ENCODE measurements at regions not wholly inside any gene's neighbourhood (a gene's known extent, or its start where the extent isn't known, plus 50 kb on each side); places are given as distances from the start of the nearest gene placed in this dataset.

DNA sequence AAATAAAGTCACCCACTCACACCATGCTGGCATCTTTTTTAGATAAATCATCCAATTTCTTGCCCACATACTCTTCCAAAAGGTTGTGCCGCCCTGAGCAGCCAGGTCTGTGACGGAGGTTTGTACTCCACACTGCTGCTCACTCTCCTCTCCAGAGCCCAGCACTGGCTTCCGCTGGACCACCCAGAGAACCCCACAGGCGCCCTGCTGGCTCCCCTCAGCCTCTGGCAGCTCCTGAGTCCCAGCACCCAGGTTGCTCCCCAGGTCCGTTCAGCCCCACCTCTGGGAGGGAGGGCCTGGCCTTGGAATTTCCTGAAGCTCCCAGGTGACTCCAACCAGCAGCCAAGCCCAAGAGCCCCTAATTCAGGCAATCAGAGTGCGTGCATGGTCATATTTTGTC lies 131.7 kb upstream of the CST7 start:
- DNase-seq = no peak

DNA sequence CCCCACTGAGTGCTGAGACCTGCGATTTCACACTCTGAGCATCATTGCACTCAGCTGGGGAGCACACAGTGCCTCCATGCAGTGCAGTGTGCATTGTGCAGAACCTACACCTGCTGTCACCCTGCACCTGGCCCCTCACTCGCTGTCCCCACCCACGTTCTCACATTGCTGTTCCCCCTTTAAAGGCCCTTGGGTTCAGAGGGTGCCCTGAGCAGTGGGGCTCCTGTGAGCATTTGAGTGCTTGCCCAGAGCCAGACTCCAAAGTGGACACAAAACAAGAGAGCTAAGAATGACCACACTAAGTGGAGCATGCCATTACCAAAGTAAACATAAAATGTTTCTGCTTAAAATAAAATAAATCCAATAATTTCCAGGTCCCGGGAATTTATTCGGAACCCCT lies 131.0 kb upstream of the CST7 start:
- DNase-seq = no peak

DNA sequence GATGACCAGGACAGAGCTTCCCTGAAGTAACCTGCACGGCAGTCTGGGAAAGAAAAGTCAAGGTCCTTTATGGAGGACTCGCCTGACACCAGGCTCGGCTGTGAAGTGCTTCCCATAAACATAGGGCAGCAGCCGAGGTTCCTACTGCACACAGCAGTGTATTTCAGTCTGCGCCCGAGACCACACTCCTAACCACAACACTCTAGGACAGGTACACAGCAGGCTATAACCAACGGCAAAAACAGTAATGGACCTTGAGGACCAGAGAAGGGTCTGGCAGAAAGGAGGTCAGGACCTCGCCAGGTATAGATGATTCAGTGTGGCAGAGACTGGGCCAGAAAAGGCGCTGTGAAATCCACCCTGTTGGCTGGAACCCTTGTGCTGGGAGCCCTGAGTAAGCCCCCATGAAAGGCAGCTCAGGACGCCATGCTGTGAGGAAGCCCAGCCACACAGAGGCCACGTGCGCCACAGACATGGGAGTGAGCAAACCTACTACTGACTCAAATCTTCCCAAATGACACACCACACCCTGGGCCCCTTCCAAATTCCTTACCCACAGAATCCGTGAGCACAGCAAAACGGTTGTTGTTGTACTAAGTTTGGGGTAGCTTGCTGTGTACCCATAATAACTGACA lies 129.6 kb upstream of the CST7 start:
- DNase-seq = no peak

DNA sequence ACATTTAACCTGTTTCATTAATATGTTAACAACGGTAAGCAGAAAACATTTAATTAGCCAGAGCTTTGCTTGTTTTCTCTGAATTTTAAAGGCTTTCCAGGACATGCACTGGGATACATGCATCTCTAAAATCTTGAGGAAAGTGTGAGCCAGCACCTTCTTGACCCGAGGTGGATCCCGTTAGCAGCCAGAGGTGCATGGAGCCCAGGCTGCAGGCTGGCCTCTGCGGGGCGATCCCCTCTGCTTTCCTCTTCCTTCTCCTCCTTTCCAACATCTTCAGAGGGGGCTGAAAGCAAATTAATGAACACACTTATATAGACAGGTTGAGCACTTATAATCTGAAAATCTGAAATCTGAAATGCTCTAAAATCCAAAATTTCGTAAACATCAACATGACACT lies 128.7 kb upstream of the CST7 start:
- no peak for DNase-seq

DNA sequence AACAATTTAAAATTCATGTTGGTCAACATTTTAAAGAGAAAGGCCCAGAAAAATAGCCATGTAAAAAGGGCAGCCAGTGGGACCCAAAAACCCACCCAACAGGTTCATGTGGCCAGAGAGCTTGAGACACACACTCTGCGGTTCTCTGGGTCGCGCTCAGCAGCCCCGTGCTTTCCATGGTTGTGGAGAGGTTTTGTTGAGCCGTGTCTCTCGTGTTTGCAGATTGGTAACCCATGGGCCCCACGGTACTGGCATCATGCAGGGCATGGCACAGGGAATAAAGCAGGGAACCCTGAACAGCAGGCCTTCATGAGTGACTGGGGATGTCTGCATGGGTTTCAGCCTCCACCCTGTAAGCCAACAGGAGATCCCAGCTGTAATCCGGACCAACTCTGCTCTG lies 127.7 kb upstream of the CST7 start:
- no peak for DNase-seq

DNA sequence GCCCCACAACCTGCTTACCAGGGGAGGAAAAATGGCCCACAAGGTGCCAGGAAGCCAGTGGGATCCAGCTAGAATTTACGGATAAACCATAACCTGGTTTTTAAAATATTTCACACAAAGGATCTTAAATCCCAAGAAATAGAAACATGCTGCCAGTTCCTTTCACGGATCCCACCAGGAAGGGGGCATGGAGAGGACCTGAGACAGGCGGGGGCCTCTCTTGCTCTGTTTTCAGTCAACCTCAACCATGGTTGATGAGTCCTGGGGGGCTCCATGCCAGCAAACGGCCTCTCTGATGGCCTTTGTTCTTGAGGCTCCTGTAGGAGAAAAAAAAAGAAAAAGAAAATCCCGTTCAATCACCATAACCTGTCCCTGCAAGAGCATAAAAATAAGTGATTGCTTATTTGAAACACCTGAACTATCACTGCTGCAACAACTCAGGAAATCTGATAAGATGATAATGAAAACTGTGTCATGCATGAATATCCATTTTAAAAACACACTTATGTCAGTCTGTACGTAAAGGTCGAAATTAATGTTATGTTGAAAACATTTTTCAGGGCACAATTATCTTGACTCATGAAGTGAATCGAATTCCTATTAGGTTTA lies 125.8 kb upstream of the CST7 start:
- no peak for DNase-seq

DNA sequence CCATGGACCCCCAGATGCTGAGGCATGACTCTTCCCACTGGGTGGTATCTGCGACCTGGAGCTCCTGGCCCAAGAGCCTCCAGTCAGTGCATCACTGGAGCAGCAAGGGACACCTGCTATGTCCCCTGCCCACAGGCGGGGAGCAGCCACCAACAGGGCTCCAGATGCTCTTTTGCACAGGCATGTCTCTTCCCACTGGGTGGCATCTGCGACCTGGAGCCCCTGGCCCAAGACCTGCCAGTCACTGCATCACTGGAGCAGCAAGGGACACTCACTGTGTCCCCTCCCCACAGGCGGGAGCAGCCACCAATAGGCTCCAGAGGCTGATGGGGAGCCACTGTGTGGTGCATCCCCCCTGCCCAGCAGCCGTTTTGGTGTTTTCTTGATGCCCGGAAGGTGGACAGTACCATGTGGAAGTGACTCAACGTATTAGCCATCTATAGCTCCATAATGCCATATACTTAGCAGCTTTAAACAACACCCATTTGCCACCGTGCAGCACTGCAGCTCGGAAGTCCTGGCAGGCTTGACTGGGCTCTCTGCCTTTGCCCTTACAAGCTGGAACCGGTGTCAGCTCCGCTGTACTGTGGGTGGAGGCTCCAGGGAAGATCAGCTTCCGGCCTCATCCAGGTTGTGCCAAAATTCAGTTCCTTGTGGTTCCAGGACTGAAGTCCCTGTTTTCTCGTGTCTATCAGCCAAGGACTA lies 124.9 kb upstream of the CST7 start:
- DNase-seq = no peak

DNA sequence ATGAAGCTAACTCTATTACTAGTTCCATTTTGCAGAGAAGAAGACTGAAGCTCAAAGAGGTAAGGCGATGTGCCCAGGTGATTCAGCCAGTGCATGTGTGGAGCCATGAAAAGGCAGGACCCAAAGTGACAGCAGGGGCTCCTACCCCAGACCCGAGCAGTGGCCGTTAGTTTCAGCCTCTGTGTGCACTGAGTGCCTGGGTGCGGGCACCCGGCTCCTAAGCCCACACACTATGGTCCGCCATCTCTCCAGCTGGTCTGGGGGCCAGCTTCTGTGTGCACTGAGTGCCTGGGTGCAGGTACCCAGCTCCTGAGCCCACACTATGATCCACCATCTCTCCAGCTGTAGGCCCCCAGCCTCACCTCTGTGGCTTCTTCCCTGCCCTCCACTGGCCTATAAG lies 123.5 kb upstream of the CST7 start:
- DNase-seq = no peak

DNA sequence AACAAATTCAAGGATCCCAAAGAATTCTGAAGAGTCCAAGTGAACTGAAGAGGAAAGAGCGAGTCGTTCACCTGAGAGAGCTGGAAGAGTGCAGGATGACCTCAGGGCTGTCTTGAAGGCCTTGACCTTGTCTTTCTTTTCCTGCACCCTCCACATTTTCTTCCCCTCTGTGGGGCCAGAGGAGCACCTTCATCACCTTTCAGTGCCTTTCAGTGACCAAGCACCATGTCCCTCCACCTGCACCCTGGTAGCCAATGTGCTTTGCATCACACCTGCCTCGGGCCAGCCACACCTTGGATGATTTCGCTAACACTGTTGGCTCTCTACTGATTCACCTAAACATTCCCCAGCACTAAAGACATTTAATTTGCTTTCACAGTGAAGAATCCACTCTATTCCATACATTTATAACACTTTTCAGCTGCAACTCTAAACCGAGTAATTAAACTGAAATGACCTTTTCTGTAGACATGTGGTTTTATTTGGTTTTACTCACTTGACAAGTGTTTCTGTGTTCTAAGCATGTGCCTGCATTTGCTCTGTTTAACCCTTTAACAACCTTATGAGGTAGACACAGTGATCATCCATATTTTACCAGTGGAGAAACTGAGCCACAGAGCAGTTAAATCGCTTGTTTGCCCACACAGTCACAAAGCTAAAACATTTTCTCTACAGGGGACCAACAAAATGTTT lies 121.3 kb upstream of the CST7 start:
- DNase-seq = no peak

DNA sequence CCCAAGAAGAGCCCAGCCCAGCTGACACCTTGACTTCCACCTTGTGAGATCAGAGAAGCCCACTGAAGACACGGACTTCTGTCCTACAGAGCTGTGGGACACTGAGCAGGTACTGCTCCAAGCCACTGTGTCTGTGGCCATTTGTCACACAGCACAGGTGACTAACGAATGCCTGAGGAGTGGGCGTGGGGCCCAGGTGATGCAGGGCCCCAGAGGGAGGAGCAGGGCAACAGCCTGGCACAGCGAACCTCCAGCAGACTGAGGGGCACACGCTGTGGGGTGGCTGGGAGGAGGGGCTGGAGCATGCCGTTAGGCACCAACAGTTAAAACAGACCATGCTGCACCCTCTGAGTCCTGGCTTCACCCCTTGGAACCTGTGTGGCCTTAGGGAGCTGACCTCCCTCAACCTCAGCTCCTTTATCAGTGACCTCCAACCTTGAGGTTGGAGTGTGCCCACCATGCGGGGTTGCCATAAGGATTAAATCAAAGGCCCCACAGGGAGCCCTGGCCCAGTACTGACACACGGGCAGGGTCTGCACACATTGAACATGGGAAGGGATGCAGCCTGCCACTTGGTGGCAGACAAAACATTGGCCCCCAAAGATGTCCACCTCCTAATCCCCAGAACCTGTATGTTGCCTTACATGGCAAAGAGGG lies 119.9 kb upstream of the CST7 start:
- no peak for DNase-seq

DNA sequence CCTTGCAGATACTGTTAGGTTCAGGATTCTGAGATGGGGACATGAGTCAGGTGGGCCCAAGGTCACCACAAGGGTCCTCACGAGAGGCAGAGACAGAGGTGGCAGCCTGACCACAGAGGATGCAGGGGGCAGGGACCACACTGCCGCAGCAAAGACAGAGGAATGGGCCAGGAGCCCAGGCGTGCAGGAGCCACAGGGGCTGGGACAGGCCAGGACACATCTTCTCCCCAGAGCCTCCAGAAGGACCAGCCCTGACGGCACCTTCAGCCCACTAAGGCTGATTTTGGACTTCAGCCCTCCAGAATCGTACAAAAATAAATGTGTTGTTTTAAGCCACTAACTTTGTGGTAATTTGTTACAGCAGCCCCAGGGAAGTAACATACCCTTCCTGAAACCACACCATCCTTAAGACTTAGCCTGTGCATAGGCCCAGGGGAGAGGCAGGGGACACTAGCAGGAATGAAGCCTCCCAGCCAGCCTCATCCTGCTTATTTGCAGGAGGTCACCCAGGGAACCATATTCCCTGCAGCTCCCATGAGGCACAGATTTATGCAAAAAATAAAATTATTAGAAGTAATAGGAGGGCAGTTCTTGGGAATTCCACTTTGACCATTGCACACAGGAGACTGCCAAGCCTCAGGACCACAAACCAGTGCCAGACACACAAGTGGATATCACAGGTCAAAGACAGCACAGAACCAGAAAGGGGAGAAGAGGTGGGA lies 119.3 kb upstream of the CST7 start:
- DNase-seq = no peak

DNA sequence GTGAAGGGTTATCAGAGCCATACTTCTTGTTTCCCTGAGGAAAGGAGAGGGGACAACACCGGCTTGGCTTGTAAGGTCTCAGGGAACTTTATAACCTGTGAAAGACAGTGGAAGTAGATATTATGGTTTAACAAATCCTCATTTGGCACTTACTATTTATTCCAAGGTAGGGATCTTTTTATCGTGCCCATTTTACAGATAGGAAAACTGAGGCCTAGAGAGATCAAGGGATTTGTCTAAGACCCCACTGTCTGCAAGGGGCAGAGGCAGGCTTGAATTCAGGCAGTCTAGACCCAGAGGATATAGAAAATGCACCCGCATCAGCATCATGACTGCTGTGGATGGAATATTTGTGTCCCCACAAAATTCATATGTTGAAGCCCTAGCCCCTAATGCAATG lies 118.4 kb upstream of the CST7 start:
- DNase-seq = no peak

DNA sequence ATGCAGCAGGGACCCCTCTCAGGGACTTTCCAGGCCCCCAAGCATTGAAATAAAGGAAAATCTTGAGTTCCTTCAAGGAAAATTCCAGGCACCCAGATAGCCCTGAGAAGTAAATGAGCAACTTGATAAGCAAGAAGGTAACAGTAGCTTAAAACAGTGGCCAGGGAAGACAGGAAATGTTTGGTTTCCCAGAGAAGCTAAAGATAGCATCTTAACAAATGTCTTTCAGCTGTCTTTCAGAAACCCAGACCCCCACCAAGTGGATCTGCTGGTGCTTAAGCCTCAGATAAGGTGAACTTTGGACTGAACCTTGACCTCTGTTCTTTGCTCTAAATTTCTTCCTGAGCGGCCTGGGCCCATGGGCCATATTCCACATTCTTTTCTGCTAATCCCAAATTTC lies 117.8 kb upstream of the CST7 start:
- DNase-seq = no peak

DNA sequence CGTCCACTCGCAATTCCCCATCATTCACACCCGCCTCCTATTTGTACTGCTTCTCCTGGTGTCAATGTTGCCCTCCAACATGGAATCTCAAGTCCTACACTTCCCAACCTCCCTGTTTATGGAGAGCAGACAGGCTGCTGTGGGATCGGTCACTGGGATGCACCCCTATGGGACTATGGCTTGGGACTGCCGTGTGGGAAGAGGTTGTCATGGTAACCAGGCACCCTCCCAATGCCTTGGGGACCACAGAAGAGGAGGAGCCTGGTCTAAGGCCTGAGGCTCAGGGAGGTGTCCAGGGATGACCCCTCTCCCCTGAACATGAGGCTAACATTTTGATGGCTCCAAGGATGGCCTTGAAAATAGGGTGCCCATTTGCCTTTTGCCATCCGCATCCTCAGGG lies 116.6 kb upstream of the CST7 start:
- no peak for DNase-seq

DNA sequence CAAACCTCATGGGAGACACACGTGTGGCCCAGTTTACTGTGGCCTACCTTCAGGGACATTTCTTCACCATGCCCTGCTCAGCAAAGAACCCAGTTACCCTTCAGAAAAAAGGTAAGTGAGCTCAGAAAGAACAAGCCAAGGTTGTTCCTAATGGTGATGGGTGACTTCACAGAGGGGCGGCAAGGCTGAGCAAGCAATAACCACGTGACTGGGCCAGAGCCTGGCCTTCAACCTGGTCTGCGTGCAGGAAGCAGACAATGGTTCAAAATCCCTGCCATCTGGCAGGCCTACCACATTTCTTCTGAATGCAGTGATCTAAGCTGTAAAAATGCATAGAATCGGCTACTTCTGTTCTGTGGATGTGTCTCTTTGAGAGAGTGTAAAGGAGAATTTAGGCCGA lies 115.5 kb upstream of the CST7 start:
- no peak for DNase-seq

DNA sequence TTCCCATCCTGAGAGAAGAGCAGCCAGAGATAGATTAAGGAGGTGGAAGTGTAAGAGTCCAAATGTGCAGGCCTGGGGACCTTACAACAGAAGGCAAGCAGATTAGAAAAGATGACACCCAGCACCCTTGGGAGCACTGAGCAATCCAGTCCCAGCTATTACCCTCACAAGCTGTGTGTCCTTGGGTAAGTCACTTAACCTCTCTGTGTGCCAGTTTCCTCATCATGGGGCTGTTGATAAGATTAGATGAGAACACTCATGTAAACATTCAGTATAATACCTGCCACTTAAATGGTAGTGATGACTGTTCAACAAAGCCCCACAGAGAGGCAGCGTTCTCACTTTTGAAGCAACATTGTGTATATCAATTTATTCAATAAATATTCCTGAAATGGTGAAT lies 114.8 kb upstream of the CST7 start:
- DNase-seq = no peak

DNA sequence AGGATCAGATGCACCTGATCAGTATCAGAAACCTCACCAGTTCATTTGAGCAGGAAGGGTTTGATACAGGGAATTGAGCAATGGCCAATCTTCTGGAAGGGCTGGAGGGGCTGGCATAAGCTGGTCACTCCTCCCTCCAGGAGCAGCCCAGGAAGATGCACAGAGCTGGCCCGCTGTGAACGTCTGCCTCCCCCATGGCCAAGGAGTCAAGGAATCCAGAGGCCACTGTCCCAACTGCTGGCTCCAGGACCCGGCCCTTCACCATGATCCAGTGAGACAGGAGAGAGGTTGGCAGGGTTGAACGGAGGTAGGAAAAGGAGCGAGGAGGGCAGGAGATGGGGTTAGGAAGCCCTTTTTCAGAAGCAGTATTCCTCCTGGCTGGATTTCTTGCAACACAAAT lies 113.9 kb upstream of the CST7 start:
- no peak for DNase-seq

DNA sequence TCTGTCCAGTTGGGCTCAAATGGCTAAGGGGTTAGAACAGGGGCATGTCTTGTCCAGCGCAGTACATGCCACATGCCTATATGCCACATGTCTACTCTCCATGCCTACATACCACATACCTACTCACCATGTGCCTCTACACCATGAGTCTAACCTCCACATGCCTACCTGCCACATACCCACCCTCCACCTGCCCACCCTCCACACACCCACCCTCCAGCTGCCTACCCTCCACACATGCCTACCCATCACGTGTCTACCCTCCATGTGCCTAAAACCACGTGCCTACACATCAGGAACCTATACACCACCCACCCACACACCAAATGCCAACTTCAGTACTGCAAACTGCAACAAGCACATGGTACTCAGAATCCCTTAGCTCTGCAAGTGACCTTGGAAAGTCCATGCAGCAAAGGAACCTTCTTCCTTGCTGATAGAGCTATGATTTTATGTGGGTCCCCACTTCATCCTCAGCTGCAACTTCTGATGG lies 113.0 kb upstream of the CST7 start:
- DNase-seq = no peak

DNA sequence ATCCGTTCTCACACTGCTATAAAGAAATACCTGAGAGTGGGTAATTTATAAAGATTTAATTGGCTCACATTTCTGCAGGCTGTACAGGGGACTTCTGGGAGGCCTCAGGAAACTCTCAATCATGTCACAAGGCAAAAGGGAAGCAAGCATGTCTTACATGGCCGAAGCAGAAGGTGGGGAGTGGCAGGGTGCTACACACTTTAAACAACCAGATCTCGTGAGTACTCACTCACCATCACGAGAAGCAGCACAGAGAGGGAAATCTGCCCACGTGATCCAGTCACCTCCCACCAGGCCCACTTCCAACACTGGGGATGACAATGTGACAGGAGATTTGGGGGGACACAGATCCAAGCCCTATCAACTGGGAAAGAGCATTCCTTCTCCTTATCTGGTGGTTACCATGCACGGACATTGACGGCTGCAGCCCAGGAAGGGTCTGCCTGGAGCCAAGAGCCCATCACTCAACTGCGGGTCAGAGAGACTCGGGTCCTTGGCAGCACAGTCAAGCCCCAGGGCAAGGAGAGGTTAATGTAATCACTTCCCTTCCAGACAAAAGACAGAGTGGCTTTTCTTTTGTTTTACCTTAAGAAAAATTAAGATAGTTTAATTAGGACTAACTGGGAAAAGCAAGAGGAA lies 112.3 kb upstream of the CST7 start:
- DNase-seq = no peak

DNA sequence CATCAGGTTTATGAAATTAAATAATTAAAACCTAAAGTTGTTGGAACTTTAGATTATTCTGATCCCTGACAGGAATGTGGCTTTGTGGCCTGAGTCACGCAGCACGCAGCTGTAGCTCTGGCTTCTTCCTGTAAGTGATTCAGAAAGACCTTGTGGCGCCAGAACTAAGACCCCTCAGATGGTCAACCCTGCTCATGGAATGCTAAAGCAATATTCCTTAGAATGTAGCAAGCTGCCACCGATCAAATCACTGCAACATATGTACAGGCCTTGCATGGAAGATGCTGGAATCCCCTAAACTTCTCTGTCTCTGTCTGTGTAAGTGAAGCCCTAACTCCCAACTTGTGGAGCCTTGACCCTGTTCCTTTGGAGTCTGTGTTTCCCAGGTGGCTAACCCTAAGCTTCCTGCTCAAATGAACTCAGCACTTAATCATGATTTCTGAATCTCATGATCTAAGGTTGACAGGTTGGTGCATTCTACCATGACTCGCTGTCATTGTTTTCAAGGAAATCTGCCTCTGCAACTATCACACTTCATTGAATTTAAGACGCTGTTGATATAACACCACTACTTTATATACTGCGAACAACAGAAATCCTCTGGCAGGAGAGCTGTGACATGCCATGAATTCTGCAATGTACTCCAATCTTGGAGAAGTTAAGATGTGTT lies 111.2 kb upstream of the CST7 start:
- no peak for DNase-seq
